Neural crest cell (in vitro differentiated cells): ENCODE measurements at regions not wholly inside any gene's neighbourhood (a gene's known extent, or its start where the extent isn't known, plus 50 kb on each side); places are given as distances from the start of the nearest gene placed in this dataset.

Experiments used
- DNase-seq: peaks from one replicate; pipeline ENCODE4 v3.0.0; 2021; ENCODE audit warnings: low read depth, mixed read lengths, low spot score
- H3K27ac Mint-ChIP-seq: one replicate; pipeline ENCODE4 v1.8.0; 2021; ENCODE audit warnings: mild to moderate bottlenecking, mixed read lengths; ENCODE audit not compliant: unreplicated experiment
- H3K27me3 Mint-ChIP-seq: 2 replicates; pipeline ENCODE4 v1.8.0; 2021; ENCODE audit warnings: low read depth, mild to moderate bottlenecking, mixed read lengths
- H3K36me3 Mint-ChIP-seq: 2 replicates; pipeline ENCODE4 v1.8.0; 2021; ENCODE audit warnings: low read depth, mild to moderate bottlenecking, mixed read lengths
- H3K4me1 Mint-ChIP-seq: 2 replicates; pipeline ENCODE4 v1.8.0; 2021; ENCODE audit warnings: mixed read lengths
- H3K4me3 Mint-ChIP-seq: one replicate; pipeline ENCODE4 v1.8.0; 2021; ENCODE audit warnings: mild to moderate bottlenecking, mixed read lengths
- H3K9me3 Mint-ChIP-seq: 2 replicates; pipeline ENCODE4 v1.8.0; 2021; ENCODE audit warnings: mixed read lengths
- TF ChIP-seq, protein P1 (sequence below): fragments of 200-600 bp; sonication (generic); conservative IDR thresholded peaks from 2 replicates; pipeline ENCODE4 v1.5.0; 2021; ENCODE audit warnings: antibody characterized with exemption, mild to moderate bottlenecking

- peaks cover 7% of the 10 kb centered on the region for H3K9me3 Mint-ChIP-seq
- DNase-seq, result no peak
- no peaks in the 10 kb centered on the region for H3K36me3 Mint-ChIP-seq
- no peak overlapping the region for H3K27ac Mint-ChIP-seq
- H3K27me3 Mint-ChIP-seq, result no peaks in the 10 kb centered on the region
- no peaks in the 10 kb centered on the region for H3K4me1 Mint-ChIP-seq
- H3K4me3 Mint-ChIP-seq, result no peak overlapping the region
- TF ChIP-seq, protein P1, sequence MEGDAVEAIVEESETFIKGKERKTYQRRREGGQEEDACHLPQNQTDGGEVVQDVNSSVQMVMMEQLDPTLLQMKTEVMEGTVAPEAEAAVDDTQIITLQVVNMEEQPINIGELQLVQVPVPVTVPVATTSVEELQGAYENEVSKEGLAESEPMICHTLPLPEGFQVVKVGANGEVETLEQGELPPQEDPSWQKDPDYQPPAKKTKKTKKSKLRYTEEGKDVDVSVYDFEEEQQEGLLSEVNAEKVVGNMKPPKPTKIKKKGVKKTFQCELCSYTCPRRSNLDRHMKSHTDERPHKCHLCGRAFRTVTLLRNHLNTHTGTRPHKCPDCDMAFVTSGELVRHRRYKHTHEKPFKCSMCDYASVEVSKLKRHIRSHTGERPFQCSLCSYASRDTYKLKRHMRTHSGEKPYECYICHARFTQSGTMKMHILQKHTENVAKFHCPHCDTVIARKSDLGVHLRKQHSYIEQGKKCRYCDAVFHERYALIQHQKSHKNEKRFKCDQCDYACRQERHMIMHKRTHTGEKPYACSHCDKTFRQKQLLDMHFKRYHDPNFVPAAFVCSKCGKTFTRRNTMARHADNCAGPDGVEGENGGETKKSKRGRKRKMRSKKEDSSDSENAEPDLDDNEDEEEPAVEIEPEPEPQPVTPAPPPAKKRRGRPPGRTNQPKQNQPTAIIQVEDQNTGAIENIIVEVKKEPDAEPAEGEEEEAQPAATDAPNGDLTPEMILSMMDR, result no peak
Observed at GRCh38 chr18:28560331-28560730, 383.4 kb upstream of the CDH2 start.

- H3K36me3 Mint-ChIP-seq, result no peaks in the 10 kb centered on the region
- DNase-seq, result no peak
- peaks cover 7% of the 10 kb centered on the region for H3K9me3 Mint-ChIP-seq
- H3K4me3 Mint-ChIP-seq, result no peak overlapping the region
- H3K27me3 Mint-ChIP-seq, result no peaks in the 10 kb centered on the region
- TF ChIP-seq, protein P1, result no peak
- H3K4me1 Mint-ChIP-seq, result no peaks in the 10 kb centered on the region
- no peak overlapping the region for H3K27ac Mint-ChIP-seq
Observed at GRCh38 chr18:28559511-28559910, 382.6 kb upstream of the CDH2 start.

- H3K9me3 Mint-ChIP-seq, result no peaks in the 10 kb centered on the region
- H3K27ac Mint-ChIP-seq, result peak overlapping the region; percentile 44
- H3K27me3 Mint-ChIP-seq, result no peaks in the 10 kb centered on the region
- H3K4me1 Mint-ChIP-seq, result peaks cover 15% of the 10 kb centered on the region
- H3K36me3 Mint-ChIP-seq, result no peaks in the 10 kb centered on the region
- TF ChIP-seq, protein P1, result no peak
- H3K4me3 Mint-ChIP-seq, result no peak overlapping the region
- no peak for DNase-seq
Observed at GRCh38 chr18:28541934-28542333, 365.0 kb upstream of the CDH2 start.

DNA sequence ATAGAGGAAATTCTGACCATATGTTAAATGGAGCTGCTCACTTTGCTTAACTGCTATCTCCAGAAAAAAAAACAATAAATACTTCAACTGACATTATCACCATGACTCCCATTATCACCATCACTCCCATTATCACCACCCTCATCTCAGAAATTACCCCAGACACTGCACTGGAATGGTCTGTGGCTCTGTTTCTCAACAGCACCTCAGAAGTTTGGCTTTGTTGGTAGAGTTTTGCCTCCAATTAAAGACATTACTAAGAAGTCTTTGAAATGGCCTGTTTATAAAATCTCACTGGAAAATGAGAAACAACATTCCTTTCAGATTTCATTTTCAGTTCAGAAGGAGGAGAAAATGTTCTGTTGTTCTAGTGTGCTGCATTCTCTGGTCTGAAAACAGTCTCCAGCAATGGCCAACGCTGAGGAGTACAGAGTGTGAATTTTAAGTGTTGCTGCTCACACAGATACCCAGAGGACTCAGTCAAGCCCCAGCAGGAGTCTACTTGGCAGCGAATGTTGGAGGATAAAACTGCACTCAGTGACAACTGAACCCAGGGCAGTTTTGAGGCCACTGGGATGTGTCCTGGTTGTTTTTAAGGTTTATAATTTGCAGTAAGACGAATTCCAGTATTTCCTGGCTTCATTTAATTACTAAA is 364.5 kb upstream of the CDH2 start:
- DNase-seq, result no peak
- no peak overlapping the region for H3K4me3 Mint-ChIP-seq
- TF ChIP-seq, protein P1, result no peak
- H3K9me3 Mint-ChIP-seq, result no peaks in the 10 kb centered on the region
- no peaks in the 10 kb centered on the region for H3K27me3 Mint-ChIP-seq
- no peaks in the 10 kb centered on the region for H3K36me3 Mint-ChIP-seq
- peak overlapping the region; percentile 44 for H3K27ac Mint-ChIP-seq
- H3K4me1 Mint-ChIP-seq, result peaks cover 15% of the 10 kb centered on the region

DNA sequence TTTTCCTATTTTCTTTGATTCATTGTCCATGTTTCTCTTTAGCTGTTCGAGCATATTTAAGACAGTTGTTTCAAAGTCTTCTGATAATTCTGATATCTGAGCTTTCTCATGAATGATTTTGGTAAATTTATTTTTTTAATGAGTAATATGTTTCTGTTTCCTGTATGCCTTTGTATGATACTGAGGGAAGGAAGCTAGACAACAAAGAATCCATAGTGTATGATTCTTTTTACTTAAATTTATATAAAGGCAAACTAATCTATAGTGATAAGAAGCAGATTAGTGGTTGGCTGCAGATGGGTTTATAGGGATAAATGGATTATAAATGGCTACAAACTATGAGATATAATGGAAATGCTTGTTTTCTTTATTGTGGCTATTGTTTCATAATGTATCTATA is 352.7 kb upstream of the CDH2 start:
- Mint-ChIP-seq H3K36me3 (no peaks in the 10 kb centered on the region), H3K4me3 (no peak overlapping the region), H3K27me3 (no peaks in the 10 kb centered on the region), H3K4me1 (peaks cover 7% of the 10 kb centered on the region), H3K9me3 (no peaks in the 10 kb centered on the region), H3K27ac (no peak overlapping the region)
- TF ChIP-seq, protein P1, result no peak
- no peak for DNase-seq
